UCSD-AML1 (cell line): ENCODE measurements at regions not wholly inside any gene's neighbourhood (a gene's known extent, or its start where the extent isn't known, plus 50 kb on each side); places are given as distances from the start of the nearest gene placed in this dataset.
"Not testable (repeated sequence)": the region's sequence is repeated elsewhere in the genome, so short reads cannot be mapped to it uniquely, and the experiment has no call there.

Source experiments
- DNase-seq: peaks from one replicate; lab custom pipeline; 2025; ENCODE audit not compliant: unreplicated experiment; lab: John Stamatoyannopoulos, UW

DNA sequence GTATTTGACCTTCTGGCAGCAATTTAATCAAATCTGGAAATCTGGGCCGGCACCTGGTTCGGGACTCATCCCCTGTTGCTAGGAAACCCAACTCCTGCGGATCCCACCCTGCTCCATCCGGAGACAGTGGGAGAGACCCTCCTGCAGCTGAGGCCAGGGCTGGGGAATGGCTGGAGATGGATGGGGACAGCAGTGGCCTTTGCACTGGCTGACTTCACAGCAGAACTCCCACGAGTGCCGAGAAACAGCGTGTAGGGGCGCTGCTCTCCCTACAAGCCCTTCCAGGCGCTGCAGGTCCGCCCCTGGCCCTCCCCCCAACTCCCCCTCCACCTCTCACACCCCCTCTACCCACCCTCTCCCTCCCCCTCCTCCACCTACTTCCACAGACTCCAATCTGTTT, 105.8 kb upstream of the PPP1R26 start:
- no peak for DNase-seq

- no peak for DNase-seq
Observed at GRCh38 chr9:135374591-135374990, 105.0 kb upstream of the PPP1R26 start.

GRCh38 chr9:135375001-135375400, 104.6 kb upstream of the PPP1R26 start:
- no peak for DNase-seq

DNA sequence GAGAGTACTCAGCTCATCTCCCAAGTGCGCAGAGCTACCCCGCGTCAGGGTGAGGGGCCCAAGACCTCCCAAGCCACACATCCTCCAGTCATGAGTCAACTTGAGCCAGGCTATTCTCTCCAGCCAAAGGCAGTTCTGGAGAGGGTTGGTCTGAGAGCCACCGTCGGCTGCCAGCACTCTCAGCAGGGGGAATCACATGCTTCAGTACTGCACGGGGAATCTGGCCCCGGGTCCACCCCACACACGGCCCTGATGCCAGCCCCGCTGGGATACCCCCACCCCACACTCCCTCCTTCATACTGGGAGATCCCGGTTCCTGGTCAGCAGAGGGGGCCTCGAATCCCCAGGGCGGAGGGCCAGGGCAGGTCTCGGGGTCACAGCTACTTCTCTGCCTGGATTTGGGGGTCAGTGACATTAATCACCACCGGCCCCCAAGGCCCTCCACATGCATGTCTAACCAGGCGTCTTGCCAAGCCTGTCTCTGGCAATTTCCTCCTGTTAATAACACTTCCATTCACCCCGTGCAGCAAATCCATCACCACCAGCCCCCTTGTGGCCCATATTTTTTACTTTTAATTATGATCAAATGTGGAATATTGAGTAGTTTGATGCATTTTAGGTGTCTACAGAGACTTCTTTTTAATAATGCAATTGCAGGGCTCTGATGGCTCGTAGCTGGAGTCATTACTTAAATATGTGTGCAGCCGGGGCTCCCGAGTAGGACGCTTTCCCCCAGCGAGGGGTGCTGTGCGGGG, 102.9 kb upstream of the PPP1R26 start:
- DNase-seq = no peak

GRCh38 chr9:135377431-135377830, 102.2 kb upstream of the PPP1R26 start:
- no peak for DNase-seq

GRCh38 chr9:135378751-135379150, 100.8 kb upstream of the PPP1R26 start:
- DNase-seq = no peak

DNA sequence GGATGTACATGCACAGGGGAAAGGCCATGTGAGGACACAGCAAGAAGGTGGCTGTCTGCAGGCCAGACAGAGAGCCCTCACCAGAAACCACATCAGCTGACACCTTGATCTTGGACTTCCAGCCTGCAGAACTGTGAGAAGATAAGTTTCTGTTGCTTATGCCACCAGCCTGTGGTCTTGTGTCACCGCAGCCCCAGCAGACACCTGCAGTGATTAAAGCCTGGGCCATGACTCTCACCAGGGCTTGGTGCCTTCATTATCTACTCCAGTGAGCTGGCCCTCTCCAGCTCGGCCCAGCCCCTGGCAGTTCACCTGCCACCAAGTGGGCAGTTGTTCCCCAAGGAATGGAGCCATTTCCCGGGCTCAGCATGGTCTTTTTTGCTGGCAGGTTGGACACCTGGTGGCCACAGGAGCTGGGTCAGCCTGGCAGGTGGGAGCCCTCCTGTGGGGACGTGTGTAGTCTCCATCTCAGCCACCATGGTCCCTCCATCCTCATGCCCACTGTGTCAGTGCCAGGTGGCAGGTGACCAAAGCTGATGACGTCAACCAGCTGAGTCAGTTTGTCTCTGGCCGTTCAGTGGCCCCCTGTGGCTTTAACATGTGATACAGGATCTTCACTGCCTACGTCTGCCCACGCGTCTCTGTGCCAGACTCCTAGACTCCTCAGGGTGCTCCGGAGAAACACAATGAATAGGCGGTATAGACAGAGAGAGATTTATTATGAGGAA, 99.9 kb upstream of the PPP1R26 start:
- DNase-seq = no peak

DNA sequence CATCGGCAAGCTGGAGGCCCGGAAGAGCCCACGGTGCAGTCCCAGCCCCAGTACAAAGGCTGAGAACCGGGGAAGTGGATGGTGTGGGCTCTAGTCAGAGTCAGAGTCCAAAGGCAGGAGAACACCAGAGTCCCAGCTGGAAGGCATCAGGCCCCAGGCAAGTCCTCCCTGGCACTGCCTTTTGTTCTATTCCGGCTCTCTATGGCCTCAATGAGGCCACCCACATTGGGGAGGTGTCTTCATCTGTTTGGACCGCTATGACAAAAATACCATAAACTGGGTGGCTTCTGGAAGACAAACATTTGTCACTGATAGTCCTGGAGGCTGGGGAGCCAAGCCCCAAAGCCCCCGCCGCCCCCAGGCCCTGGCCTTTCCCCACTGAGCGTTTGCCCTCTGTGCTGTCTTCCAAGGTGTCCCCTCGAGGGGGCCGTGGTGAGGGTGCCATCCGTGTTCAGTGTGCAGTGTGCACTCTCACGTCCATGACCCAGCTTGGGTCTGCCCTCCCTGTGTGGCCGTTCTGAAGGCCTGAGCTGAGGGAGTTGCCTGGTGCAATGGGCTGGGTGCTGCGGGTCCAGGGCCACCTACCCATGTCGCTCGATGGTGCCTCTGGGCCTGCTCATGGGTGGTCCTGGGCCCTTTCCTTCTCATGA, 99.1 kb upstream of the PPP1R26 start:
- no peak for DNase-seq

- DNase-seq = no peak
Observed at GRCh38 chr9:135381762-135382310, 97.7 kb upstream of the PPP1R26 start.

DNA sequence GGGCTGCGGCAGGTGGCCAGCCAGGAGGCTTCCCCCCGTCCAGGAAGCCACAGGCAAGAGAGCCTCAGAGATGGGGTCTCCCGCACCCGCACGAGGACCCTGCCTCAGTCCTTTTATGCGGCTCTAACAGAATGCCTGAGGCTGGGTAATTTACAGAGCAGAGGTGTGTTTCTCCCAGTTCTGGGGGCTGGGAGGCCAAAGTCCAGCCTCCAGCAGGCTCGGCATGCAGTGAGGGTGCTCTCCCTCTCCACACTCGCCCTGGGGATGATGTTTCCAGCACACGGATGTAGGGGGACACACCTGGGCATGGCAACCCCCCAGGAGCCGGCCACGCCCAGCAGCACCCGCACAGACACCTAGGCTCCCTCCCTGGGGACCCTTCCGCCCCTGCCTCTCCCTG, 95.4 kb upstream of the PPP1R26 start:
- DNase-seq = no peak

- DNase-seq = not testable (repeated sequence)
Observed at GRCh38 chr9:135384815-135385405, 94.7 kb upstream of the PPP1R26 start.

GRCh38 chr9:135385793-135386192, 93.8 kb upstream of the PPP1R26 start:
- DNase-seq = no peak

DNA sequence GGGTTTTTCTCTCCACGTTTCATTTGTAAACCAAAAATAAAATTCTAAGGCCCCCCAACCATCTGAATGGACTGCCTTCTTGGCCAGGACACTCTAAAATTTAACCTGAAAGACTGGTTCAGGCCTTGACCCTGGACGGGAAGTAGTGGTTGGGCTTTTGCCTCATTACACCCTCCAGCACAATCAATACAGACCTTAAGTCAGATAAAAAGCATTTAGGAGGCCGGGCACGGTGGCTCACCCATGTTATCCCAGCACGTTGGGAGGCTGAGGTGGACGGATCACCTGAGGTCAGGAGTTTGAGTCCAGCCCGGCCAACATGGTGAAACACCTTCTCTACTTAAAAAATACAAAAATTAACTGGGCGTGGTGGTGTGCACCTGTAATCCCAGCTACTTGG, 91.6 kb upstream of the PPP1R26 start:
- DNase-seq = no peak

DNA sequence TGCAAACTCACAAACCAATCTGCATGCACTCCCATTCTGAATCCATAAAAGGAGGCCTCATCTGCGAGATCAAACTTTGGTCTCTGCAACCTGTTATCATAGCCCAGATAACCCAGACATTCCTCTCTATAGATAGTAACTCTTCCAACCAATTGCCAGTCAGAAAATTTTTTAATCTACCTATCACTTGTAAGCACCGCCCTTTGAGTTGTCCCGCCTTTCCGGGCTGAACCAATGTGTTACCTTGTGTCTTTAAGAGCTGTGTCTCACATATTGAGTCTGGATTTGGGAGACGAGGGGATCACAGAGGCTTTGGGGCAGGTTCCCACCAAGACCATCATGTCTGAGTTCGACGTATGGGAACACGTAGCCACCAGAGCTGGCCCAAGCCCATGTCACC, 91.1 kb upstream of the PPP1R26 start:
- DNase-seq = no peak

- DNase-seq = no peak
Observed at GRCh38 chr9:135391759-135392158, 87.8 kb upstream of the PPP1R26 start.

- DNase-seq = no peak
Observed at GRCh38 chr9:135392511-135392910, 87.1 kb upstream of the PPP1R26 start.

DNA sequence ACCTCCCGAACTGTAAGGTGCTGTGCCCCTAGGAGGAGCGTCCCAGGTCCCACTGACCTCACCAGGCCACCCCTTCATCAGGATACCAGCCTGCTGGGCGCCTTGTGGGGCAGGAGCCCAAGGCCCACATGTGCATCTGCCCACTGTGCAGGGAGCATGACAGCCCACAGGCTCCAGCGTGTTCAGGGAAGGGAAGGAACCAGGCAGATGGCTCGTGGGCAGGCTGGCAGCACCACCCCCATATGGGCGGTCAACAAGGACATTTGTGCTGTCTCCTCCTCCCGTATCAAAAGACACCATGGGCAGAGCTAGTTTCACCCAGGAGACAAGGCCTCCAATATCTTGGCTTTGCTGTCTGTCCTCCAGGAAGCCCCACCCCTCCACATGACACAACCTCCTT, 85.5 kb upstream of the PPP1R26 start:
- DNase-seq = no peak

GRCh38 chr9:135394699-135395645, 84.6 kb upstream of the PPP1R26 start:
- no peak for DNase-seq

DNA sequence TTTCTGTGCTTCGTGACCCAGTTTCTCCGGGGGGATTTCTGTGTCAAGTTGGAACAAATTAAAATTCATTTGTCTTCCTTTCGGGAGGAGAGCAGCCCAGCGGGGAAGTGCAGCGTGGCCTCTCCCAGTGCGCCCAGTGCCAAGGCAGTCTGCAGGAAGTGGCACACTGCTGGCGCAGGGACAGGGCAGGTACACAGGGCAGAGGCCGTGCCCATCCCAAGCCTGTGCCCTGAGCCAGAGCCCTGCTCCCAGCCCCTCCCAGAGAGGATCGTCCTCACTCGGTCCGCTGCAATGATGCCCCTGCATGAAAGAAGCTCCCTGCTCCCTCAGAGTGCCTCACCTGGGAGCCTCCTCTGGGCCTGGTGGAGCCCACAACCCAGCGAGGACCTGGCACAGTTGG, 82.4 kb upstream of the PPP1R26 start:
- DNase-seq = no peak

- DNase-seq = no peak
Observed at GRCh38 chr9:135399000-135399649, 80.5 kb upstream of the PPP1R26 start.
